SK-N-SH (cell line): ENCODE measurements at regions not wholly inside any gene's neighbourhood (a gene's known extent, or its start where the extent isn't known, plus 50 kb on each side); places are given as distances from the start of the nearest gene placed in this dataset.

Source experiments
- CTCF ChIA-PET: fragments of 300-600, 350-600 bp; formaldehyde crosslinking; extraction: SDS; loops from one replicate; lab custom pipeline; 2021; lab: Yijun Ruan, JAX
- POLR2A ChIA-PET: fragments of 350-600 bp; sonication (Branson Sonifier 250); formaldehyde crosslinking; extraction: SDS; loops from one replicate; lab custom pipeline; 2020; ENCODE audit warnings: antibody characterized with exemption, inconsistent platforms; lab: Yijun Ruan, JAX
- DNase-seq: peaks from one replicate; pipeline ENCODE4 v3.0.0; 2012
- H2AFZ ChIP-seq: fragments of 200-600 bp; sonication (generic); 2 replicates; pipeline ENCODE4 v1.8.1; 2016; ENCODE audit warnings: antibody characterized with exemption, mild to moderate bottlenecking, low read depth
- H3F3A ChIP-seq: fragments of 200-600 bp; sonication (generic); replicated peaks from 2 replicates; pipeline ENCODE3; 2016; ENCODE audit warnings: antibody characterized with exemption, mild to moderate bottlenecking; ENCODE audit not compliant: insufficient read depth
- H3K27ac ChIP-seq, 2 experiments: fragments of 200-500 bp in 1 of 2; fragments of 200-600 bp in 1 of 2; sonication (Bioruptor generic) in 1 of 2; sonication (generic), shearing (Covaris generic) in 1 of 2; 2 replicates each; pipeline versions ENCODE4 v1.5.1 to v1.6.1; 2014 to 2016; ENCODE audit warnings: low read depth in 2 of 2, inconsistent platforms in 1 of 2, low read length in 1 of 2, mild to moderate bottlenecking in 1 of 2, mixed read lengths in 1 of 2
- H3K27me3 ChIP-seq: fragments of 200-600 bp; sonication (generic), shearing (Covaris generic); 2 replicates; pipeline ENCODE4 v1.6.1; 2016; ENCODE audit warnings: mixed run types; ENCODE audit not compliant: insufficient read depth
- H3K36me3 ChIP-seq, 2 experiments: fragments of 200-500 bp in 1 of 2; fragments of 200-600 bp in 1 of 2; sonication (Bioruptor generic) in 1 of 2; sonication (generic) in 1 of 2; replicated peaks in 1 of 2; 2 replicates each; pipeline versions ENCODE3 to v1.5.1; 2014 to 2016; ENCODE audit warnings: low read length in 1 of 2, mild to moderate bottlenecking in 1 of 2; ENCODE audit not compliant: insufficient read depth in 2 of 2, control insufficient read depth in 1 of 2
- H3K4me1 ChIP-seq, 2 experiments: fragments of 200-500 bp in 1 of 2; fragments of 200-600 bp in 1 of 2; sonication (Bioruptor generic) in 1 of 2; sonication (generic), shearing (Covaris generic) in 1 of 2; 2 replicates each; pipeline versions ENCODE4 v1.5.1 to v1.6.1; 2014 to 2016; ENCODE audit warnings: low read depth in 1 of 2, low read length in 1 of 2, mixed run types in 1 of 2; ENCODE audit not compliant: insufficient read depth in 2 of 2, control insufficient read depth in 1 of 2
- H3K4me2 ChIP-seq: fragments of 200-600 bp; sonication (generic), shearing (Covaris generic); 2 replicates; pipeline ENCODE4 v1.6.1; 2017; ENCODE audit warnings: mixed run types
- H3K4me3 ChIP-seq, 2 experiments: fragments of 200-500 bp in 1 of 2; fragments of 200-600 bp in 1 of 2; sonication (Bioruptor generic) in 1 of 2; sonication (generic), shearing (Covaris generic) in 1 of 2; 2 replicates each; pipeline versions ENCODE4 v1.5.1 to v1.8.1; 2014 to 2016; ENCODE audit warnings: low read depth in 2 of 2, inconsistent platforms in 1 of 2, low read length in 1 of 2, mild to moderate bottlenecking in 1 of 2, mixed read lengths in 1 of 2, moderate library complexity in 1 of 2
- H3K79me2 ChIP-seq: fragments of 200-600 bp; sonication (generic); 2 replicates; pipeline ENCODE4 v1.8.1; 2017; ENCODE audit warnings: mild to moderate bottlenecking; ENCODE audit not compliant: insufficient read depth
- H3K9ac ChIP-seq: fragments of 200-600 bp; sonication (generic); 2 replicates; pipeline ENCODE4 v1.6.1; 2017; ENCODE audit warnings: mixed run types
- H3K9me2 ChIP-seq: fragments of 200-600 bp; sonication (generic); 2 replicates; pipeline ENCODE4 v1.6.1; 2017; ENCODE audit warnings: mixed run types
- H3K9me3 ChIP-seq: fragments of 200-600 bp; sonication (generic); 2 replicates; pipeline ENCODE4 v1.6.1; 2017; ENCODE audit warnings: mixed run types, mild to moderate bottlenecking, moderate library complexity
- H4K20me1 ChIP-seq: fragments of 200-600 bp; sonication (generic); 2 replicates; pipeline ENCODE4 v1.6.1; 2017; ENCODE audit warnings: mild to moderate bottlenecking, mixed run types; ENCODE audit not compliant: insufficient read depth
- ELF1 ChIP-seq: IDR thresholded peaks from 2 replicates; pipeline ENCODE4 v1.4.0; 2012
- EZH2phosphoT487 ChIP-seq: fragments of 200-600 bp; sonication (generic); IDR thresholded peaks from 2 replicates; pipeline ENCODE4 v1.6.1; 2017; ENCODE audit warnings: low read depth, mixed run types, mild to moderate bottlenecking, antibody characterized with exemption, moderate library complexity, borderline replicate concordance
- FOSL2 ChIP-seq: IDR thresholded peaks from 2 replicates; pipeline ENCODE4 v1.4.0; 2012; ENCODE audit warnings: low read depth, mild to moderate bottlenecking, moderate library complexity, borderline replicate concordance
- FOXJ3 ChIP-seq: sonication (generic); formaldehyde crosslinking; IDR thresholded peaks from 2 replicates; pipeline ENCODE4 v1.5.1; 2020; ENCODE audit warnings: mild to moderate bottlenecking, missing genetic modification reagents
- FOXM1 ChIP-seq: IDR thresholded peaks from 2 replicates; pipeline ENCODE4 v1.4.0; 2012; ENCODE audit warnings: low read depth, mild to moderate bottlenecking
- GABPA ChIP-seq: IDR thresholded peaks from 2 replicates; pipeline ENCODE4 v1.4.0; 2012; ENCODE audit warnings: low read depth, mild to moderate bottlenecking
- MAX ChIP-seq: IDR thresholded peaks from 2 replicates; pipeline ENCODE4 v1.4.0; 2012; ENCODE audit warnings: low read depth
- MXI1 ChIP-seq: IDR thresholded peaks from 2 replicates; pipeline ENCODE4 v1.6.1; 2012; ENCODE audit warnings: mild to moderate bottlenecking, low read depth, low read length, improper control_type of control experiment
- PBX3 ChIP-seq: IDR thresholded peaks from 2 replicates; pipeline ENCODE4; 2012
- POLR2AphosphoS5 ChIP-seq: IDR thresholded peaks from 2 replicates; pipeline ENCODE4 v1.6.1; 2012; ENCODE audit warnings: low read depth, low read length
- RCOR1 ChIP-seq: fragments of 150-350 bp; IDR thresholded peaks from 2 replicates; pipeline ENCODE4 v1.6.1; 2017; ENCODE audit warnings: antibody characterized with exemption, low read length
- SMC3 ChIP-seq: IDR thresholded peaks from 2 replicates; pipeline ENCODE4 v1.6.1; 2012; ENCODE audit warnings: low read depth, low read length, improper control_type of control experiment
- YY1 ChIP-seq: IDR thresholded peaks from 2 replicates; pipeline ENCODE4 v1.4.0; 2012; ENCODE audit warnings: low read depth, mild to moderate bottlenecking
- ZBTB33 ChIP-seq: IDR thresholded peaks from 2 replicates; pipeline ENCODE4 v1.4.0; 2012; ENCODE audit warnings: low read depth, borderline replicate concordance
- WGBS: methylation state at CpG from one replicate; pipeline ENCODE4 v1.1.6; 2017; ENCODE audit warnings: low lambda C conversion rate; 5-methylcytosine and 5-hydroxymethylcytosine counted together
- TF ChIP-seq, protein P1 (sequence below): fragments of 200-600 bp; sonication (generic); IDR thresholded peaks from 2 replicates; pipeline ENCODE4 v1.6.1; 2017; ENCODE audit warnings: antibody characterized with exemption, mild to moderate bottlenecking, moderate library complexity

DNA sequence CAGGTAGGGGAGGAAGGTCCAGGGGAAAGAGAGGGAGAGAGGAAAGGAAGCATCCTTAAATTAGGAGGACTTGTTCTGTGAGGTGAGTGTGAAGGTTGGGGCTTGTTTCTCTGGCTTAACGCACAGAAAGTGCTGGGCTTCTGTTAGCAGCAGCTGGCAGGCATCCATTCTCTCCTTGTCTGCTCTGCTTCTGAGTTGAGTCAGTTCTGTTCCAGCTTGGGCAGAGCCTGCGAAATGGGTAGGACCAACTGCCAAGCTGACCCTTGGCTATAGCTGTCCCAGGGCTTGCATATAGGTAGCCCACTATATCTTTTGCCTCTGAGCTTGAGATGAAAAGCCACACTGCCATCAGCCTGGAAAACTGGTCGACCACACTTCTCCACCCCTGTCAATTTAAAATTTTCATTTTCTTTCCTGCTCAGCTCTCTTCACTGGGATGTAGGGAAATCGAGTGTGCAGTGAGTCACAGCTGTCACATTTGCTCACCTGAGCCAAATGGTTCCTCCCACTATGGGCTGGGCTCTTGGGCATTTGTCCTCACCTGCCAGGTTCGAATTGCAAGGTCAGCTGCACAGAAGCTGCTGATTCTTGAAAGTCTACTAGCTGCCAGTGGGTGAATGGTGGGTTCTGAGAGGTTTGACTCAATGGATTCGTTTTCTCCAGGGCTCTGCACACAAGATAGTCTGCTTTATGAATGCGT lies 256.4 kb upstream of the PWP1 start:
- Histone ChIP-seq H3K36me3 (no peaks in the 10 kb centered on the region), H3K9me3 (no peaks in the 10 kb centered on the region), H3K4me3 (no peak overlapping the region), H3K4me1 (no peaks in the 10 kb centered on the region; a peak in 1 of 4 replicates), H3K9ac (no peak overlapping the region), H3K27ac (no peak overlapping the region), H2AFZ (no peak overlapping the region), H3K4me2 (no peak overlapping the region), H3K79me2 (no peaks in the 10 kb centered on the region), H3K27me3 (no peaks in the 10 kb centered on the region), H4K20me1 (no peaks in the 10 kb centered on the region), H3K9me2 (no peaks in the 10 kb centered on the region), H3F3A (no peaks in the 10 kb centered on the region)
- ChIA-PET POLR2A (interaction anchor here (0.6 kb wide), 1 partner anchor 193 kb away, joined by 3 read pairs; no protein-coding TSS in a partner anchor), CTCF (interaction anchor here (0.6 to 1.8 kb wide), 4 partner anchors 19 to 178 kb away, joined by 3 to 5 read pairs (median 4); no protein-coding TSS in a partner anchor)
- no peak for DNase-seq
- WGBS, result 33% methylated on average over 7 of the region's 7 CpGs
- TF ChIP-seq MAX (no peak), SMC3 (no peak), GABPA (no peak), EZH2phosphoT487 (no peak), PBX3 (no peak), POLR2AphosphoS5 (no peak), MXI1 (no peak), ELF1 (no peak), RCOR1 (no peak), YY1 (no peak), FOSL2 (no peak), FOXM1 (no peak), ZBTB33 (no peak), FOXJ3 (no peak)
- TF ChIP-seq, protein P1, sequence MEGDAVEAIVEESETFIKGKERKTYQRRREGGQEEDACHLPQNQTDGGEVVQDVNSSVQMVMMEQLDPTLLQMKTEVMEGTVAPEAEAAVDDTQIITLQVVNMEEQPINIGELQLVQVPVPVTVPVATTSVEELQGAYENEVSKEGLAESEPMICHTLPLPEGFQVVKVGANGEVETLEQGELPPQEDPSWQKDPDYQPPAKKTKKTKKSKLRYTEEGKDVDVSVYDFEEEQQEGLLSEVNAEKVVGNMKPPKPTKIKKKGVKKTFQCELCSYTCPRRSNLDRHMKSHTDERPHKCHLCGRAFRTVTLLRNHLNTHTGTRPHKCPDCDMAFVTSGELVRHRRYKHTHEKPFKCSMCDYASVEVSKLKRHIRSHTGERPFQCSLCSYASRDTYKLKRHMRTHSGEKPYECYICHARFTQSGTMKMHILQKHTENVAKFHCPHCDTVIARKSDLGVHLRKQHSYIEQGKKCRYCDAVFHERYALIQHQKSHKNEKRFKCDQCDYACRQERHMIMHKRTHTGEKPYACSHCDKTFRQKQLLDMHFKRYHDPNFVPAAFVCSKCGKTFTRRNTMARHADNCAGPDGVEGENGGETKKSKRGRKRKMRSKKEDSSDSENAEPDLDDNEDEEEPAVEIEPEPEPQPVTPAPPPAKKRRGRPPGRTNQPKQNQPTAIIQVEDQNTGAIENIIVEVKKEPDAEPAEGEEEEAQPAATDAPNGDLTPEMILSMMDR, result no peak
